Hepatocyte (in vitro differentiated cells): ENCODE measurements at regions not wholly inside any gene's neighbourhood (a gene's known extent, or its start where the extent isn't known, plus 50 kb on each side); places are given as distances from the start of the nearest gene placed in this dataset.
A peak's percentile ranks its signal among the peaks of the same experiment; 100 is the strongest.

ENCODE experiments used
- DNase-seq: peaks from one replicate; pipeline ENCODE4 v3.0.0-alpha.2; 2016; ENCODE audit warnings: low spot score
- H2AFZ ChIP-seq: fragments of 200-600 bp; sonication (generic); 2 replicates; pipeline ENCODE4 v1.6.0; 2016; ENCODE audit warnings: antibody characterized with exemption, mild to moderate bottlenecking
- H3K27ac ChIP-seq: fragments of 200-600 bp; sonication (generic); 2 replicates; pipeline ENCODE4 v1.5.1; 2016; ENCODE audit warnings: mild to moderate bottlenecking
- H3K27me3 ChIP-seq: fragments of 200-600 bp; sonication (generic); 2 replicates; pipeline ENCODE4 v1.6.1; 2016
- H3K36me3 ChIP-seq: fragments of 200-600 bp; sonication (generic); replicated peaks from 2 replicates; pipeline ENCODE4 v1.5.1; 2016; ENCODE audit warnings: low read depth; ENCODE audit not compliant: insufficient read depth
- H3K4me1 ChIP-seq: fragments of 200-600 bp; sonication (generic); 2 replicates; pipeline ENCODE4 v1.5.1; 2016; ENCODE audit warnings: mild to moderate bottlenecking, moderate library complexity; ENCODE audit not compliant: insufficient read depth
- H3K4me2 ChIP-seq: fragments of 200-600 bp; sonication (generic); 2 replicates; pipeline ENCODE4 v1.6.0; 2016
- H3K4me3 ChIP-seq: fragments of 200-600 bp; sonication (generic); 2 replicates; pipeline ENCODE4 v1.5.1; 2016; ENCODE audit warnings: mild to moderate bottlenecking
- H3K79me2 ChIP-seq: fragments of 200-600 bp; sonication (generic); 2 replicates; pipeline ENCODE4 v1.6.0; 2017; ENCODE audit warnings: mild to moderate bottlenecking
- H3K9me2 ChIP-seq: fragments of 200-600 bp; sonication (generic); replicated peaks from 2 replicates; pipeline ENCODE4 v1.6.0; 2017; ENCODE audit warnings: mild to moderate bottlenecking; ENCODE audit not compliant: insufficient read depth
- H3K9me3 ChIP-seq: fragments of 200-600 bp; sonication (generic); 2 replicates; pipeline ENCODE4 v1.5.1; 2016; ENCODE audit warnings: low read depth, mild to moderate bottlenecking
- H4K20me1 ChIP-seq: fragments of 200-600 bp; sonication (generic); 2 replicates; pipeline ENCODE4 v1.6.0; 2016; ENCODE audit warnings: mild to moderate bottlenecking; ENCODE audit not compliant: insufficient read depth, poor library complexity, severe bottlenecking
- CTCF ChIP-seq: fragments of 200-600 bp; sonication (generic); IDR thresholded peaks from 2 replicates; pipeline ENCODE4 v1.5.1; 2016; ENCODE audit warnings: antibody characterized with exemption, mild to moderate bottlenecking; ENCODE audit not compliant: poor library complexity
- EZH2 ChIP-seq: fragments of 200-600 bp; sonication (generic); IDR thresholded peaks from 2 replicates; pipeline ENCODE4 v1.6.1; 2016; ENCODE audit warnings: antibody characterized with exemption, mild to moderate bottlenecking, borderline replicate concordance
- EZH2phosphoT487 ChIP-seq: fragments of 200-600 bp; sonication (generic); IDR thresholded peaks from one replicate; pipeline ENCODE4 v1.6.1; 2018; ENCODE audit warnings: antibody characterized with exemption, mild to moderate bottlenecking, low read depth, moderate library complexity; ENCODE audit not compliant: unreplicated experiment, severe bottlenecking
- WGBS: methylation state at CpG from one replicate; pipeline ENCODE4 v1.1.6; 2016; ENCODE audit warnings: low lambda C conversion rate; ENCODE audit errors: missing lambda C conversion rate; 5-methylcytosine and 5-hydroxymethylcytosine counted together

DNA sequence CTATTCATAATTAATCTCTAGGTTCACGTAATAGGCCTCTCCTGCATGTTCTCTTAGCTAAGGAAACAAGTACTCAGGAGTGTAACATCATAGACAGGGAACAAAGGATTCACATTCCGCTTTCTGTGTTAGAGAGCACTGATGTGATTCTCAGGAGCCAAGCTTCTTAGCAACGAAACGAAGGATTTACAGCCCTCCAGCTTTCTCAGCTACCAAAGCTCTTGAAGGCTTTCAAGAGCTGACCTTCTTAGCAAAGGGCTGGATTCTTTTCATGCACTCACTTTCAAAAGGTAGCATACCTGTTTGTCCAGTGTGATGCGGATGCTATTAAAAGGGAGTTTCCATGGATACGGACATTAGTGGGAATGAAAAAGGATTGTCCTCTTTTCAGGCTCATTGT is 107.4 kb downstream of the TUSC1 start:
- H3K9me2 ChIP-seq, result no peaks in the 10 kb centered on the region
- H3K27ac ChIP-seq, result no peak overlapping the region
- no peaks in the 10 kb centered on the region for H3K36me3 ChIP-seq
- TF ChIP-seq CTCF, result no peak
- no peak for TF ChIP-seq EZH2
- TF ChIP-seq EZH2phosphoT487, result no peak
- peak; percentile 8 for DNase-seq
- 72% methylated on average over 6 of the region's 6 CpGs for WGBS
- no peak overlapping the region for H3K4me3 ChIP-seq
- no peak overlapping the region for H3K4me2 ChIP-seq
- no peaks in the 10 kb centered on the region for H3K27me3 ChIP-seq
- H4K20me1 ChIP-seq, result no peaks in the 10 kb centered on the region
- no peaks in the 10 kb centered on the region for H3K79me2 ChIP-seq
- no peaks in the 10 kb centered on the region for H3K4me1 ChIP-seq
- no peaks in the 10 kb centered on the region for H3K9me3 ChIP-seq
- no peak overlapping the region for H2AFZ ChIP-seq

- no peak overlapping the region for H2AFZ ChIP-seq
- no peak for DNase-seq
- H3K9me2 ChIP-seq, result no peaks in the 10 kb centered on the region
- no peaks in the 10 kb centered on the region for H3K4me1 ChIP-seq
- TF ChIP-seq EZH2 (no peak), CTCF (no peak), EZH2phosphoT487 (no peak)
- no peak overlapping the region for H3K4me2 ChIP-seq
- H3K27me3 ChIP-seq, result no peaks in the 10 kb centered on the region
- H3K9me3 ChIP-seq, result no peaks in the 10 kb centered on the region
- H3K79me2 ChIP-seq, result no peaks in the 10 kb centered on the region
- no peak overlapping the region for H3K27ac ChIP-seq
- H3K4me3 ChIP-seq, result no peak overlapping the region
- 28% methylated on average over 2 of the region's 2 CpGs for WGBS
- H4K20me1 ChIP-seq, result no peaks in the 10 kb centered on the region
- no peaks in the 10 kb centered on the region for H3K36me3 ChIP-seq
Measured at GRCh38 chr9:25562101-25562500, 116.1 kb downstream of the TUSC1 start.

GRCh38 chr9:25557645-25558300 is 120.5 kb downstream of the TUSC1 start:
- H3K36me3 ChIP-seq, result no peaks in the 10 kb centered on the region
- no peaks in the 10 kb centered on the region for H3K4me1 ChIP-seq
- H3K9me3 ChIP-seq, result no peaks in the 10 kb centered on the region
- 74% methylated on average over 6 of the region's 6 CpGs for WGBS
- TF ChIP-seq EZH2phosphoT487 (no peak), CTCF (no peak), EZH2 (no peak)
- H3K9me2 ChIP-seq, result no peaks in the 10 kb centered on the region
- no peak overlapping the region for H3K4me3 ChIP-seq
- H3K27ac ChIP-seq, result no peak overlapping the region
- no peaks in the 10 kb centered on the region for H4K20me1 ChIP-seq
- no peaks in the 10 kb centered on the region for H3K27me3 ChIP-seq
- no peak overlapping the region for H3K4me2 ChIP-seq
- no peak overlapping the region for H2AFZ ChIP-seq
- no peak for DNase-seq
- H3K79me2 ChIP-seq, result no peaks in the 10 kb centered on the region

- Histone ChIP-seq H3K4me2 (no peak overlapping the region), H3K4me3 (no peak overlapping the region), H3K9me2 (no peaks in the 10 kb centered on the region), H3K36me3 (no peaks in the 10 kb centered on the region), H3K27me3 (no peaks in the 10 kb centered on the region), H3K27ac (no peak overlapping the region), H4K20me1 (no peaks in the 10 kb centered on the region), H3K79me2 (no peaks in the 10 kb centered on the region), H3K4me1 (no peaks in the 10 kb centered on the region), H3K9me3 (no peaks in the 10 kb centered on the region), H2AFZ (no peak overlapping the region)
- DNase-seq, result no peak
- WGBS, result 81% methylated on average over 1 of the region's 1 CpG
- no peak for TF ChIP-seq EZH2
- TF ChIP-seq EZH2phosphoT487, result no peak
- no peak for TF ChIP-seq CTCF
Measured at GRCh38 chr9:25556540-25556939, 121.7 kb downstream of the TUSC1 start.
